HCT116 (cell line): ENCODE measurements at regions not wholly inside any gene's neighbourhood (a gene's known extent, or its start where the extent isn't known, plus 50 kb on each side); places are given as distances from the start of the nearest gene placed in this dataset.

Experiments used
- ATAC-seq: fragments of 200-7000 bp; cut with Tn5 transposase; 2 replicates; pipeline ENCODE4 v1.9.1; 2020; ENCODE audit warnings: mild to moderate bottlenecking, moderate library complexity
- BruUV-seq: library from RNA; stranded (reverse); fragments of 400-500 nt; replicated peaks from 2 replicates; lab custom pipeline; 2021; lab: Mats Ljungman, UMichigan
- CTCF ChIA-PET: fragments of 300-600 bp; sonication (Branson Sonifier 250); formaldehyde crosslinking; loops from one replicate; lab custom pipeline; 2021; ENCODE audit warnings: antibody characterized with exemption; lab: Charles Lee
- POLR2A ChIA-PET: fragments of 300-600, 350-600 bp; sonication (Branson Sonifier 250); formaldehyde crosslinking; loops from one replicate; lab custom pipeline; 2021; ENCODE audit warnings: antibody characterized with exemption; lab: Charles Lee
- RAD21 ChIA-PET, 2 experiments: fragments of 300-600 bp; sonication (Branson Sonifier 250); formaldehyde crosslinking; loops; one replicate each; lab custom pipeline; 2023; ENCODE audit warnings: low total read pairs in 2 of 2; ENCODE audit not compliant: uncharacterized antibody in 2 of 2, unreplicated experiment in 2 of 2, low non-redundant PET in 1 of 2; lab: Charles Lee
- DNase-seq: peaks from one replicate; pipeline ENCODE4 v3.0.0-alpha.2; 2010; ENCODE audit warnings: low read depth, low spot score
- H2AFZ ChIP-seq: fragments of 200-600 bp; shearing (Covaris generic), sonication (generic); 2 replicates; pipeline ENCODE4 v1.6.1; 2017; ENCODE audit warnings: low read depth, mixed run types, mixed read lengths, antibody characterized with exemption, low read length; ENCODE audit not compliant: poor library complexity, severe bottlenecking
- H3K27ac ChIP-seq: 2 replicates; pipeline ENCODE4 v1.5.1; 2012; ENCODE audit warnings: low read depth, low read length
- H3K27me3 ChIP-seq: fragments of 200-600 bp; sonication (generic); 2 replicates; pipeline ENCODE4 v1.6.1; 2016; ENCODE audit warnings: mixed run types, low read length, mixed read lengths; ENCODE audit not compliant: insufficient read depth
- H3K36me3 ChIP-seq, 2 experiments: fragments of 200-500 bp in 1 of 2; fragments of 200-600 bp in 1 of 2; sonication (Bioruptor generic) in 1 of 2; sonication (generic) in 1 of 2; 2 replicates each; pipeline versions ENCODE4 v1.5.1 to v1.6.1; 2014 to 2016; ENCODE audit warnings: low read length in 2 of 2, inconsistent platforms in 1 of 2, mixed read lengths in 1 of 2, mixed run types in 1 of 2; ENCODE audit not compliant: insufficient read depth in 2 of 2, control insufficient read depth in 1 of 2
- H3K4me1 ChIP-seq, 2 experiments: fragments of 200-600 bp in 1 of 2; sonication (generic) in 1 of 2; 2 replicates each; pipeline versions ENCODE4 v1.5.1 to v1.6.1; 2012 to 2017; ENCODE audit warnings: low read length in 2 of 2, inconsistent platforms in 1 of 2, mild to moderate bottlenecking in 1 of 2, mixed read lengths in 1 of 2, mixed run types in 1 of 2, moderate library complexity in 1 of 2; ENCODE audit not compliant: insufficient read depth in 2 of 2, control insufficient read depth in 1 of 2
- H3K4me2 ChIP-seq: fragments of 200-600 bp; sonication (generic); 2 replicates; pipeline ENCODE4 v1.6.1; 2017; ENCODE audit warnings: mixed run types, low read length, mixed read lengths
- H3K4me3 ChIP-seq, 2 experiments: fragments of 200-600 bp in 1 of 2; sonication (generic) in 1 of 2; replicated peaks in 1 of 2; 2 replicates each; pipeline ENCODE4 v1.5.1; 2011 to 2016; ENCODE audit warnings: low read length in 2 of 2, control low read depth in 1 of 2, low read depth in 1 of 2, mild to moderate bottlenecking in 1 of 2, mixed read lengths in 1 of 2, mixed run types in 1 of 2
- H3K79me2 ChIP-seq: fragments of 200-600 bp; sonication (generic); 2 replicates; pipeline ENCODE4 v1.6.1; 2017; ENCODE audit warnings: mild to moderate bottlenecking, mixed run types, low read length, moderate library complexity, mixed read lengths; ENCODE audit not compliant: insufficient read depth
- H3K9ac ChIP-seq: fragments of 200-600 bp; sonication (generic); 2 replicates; pipeline ENCODE4 v1.6.1; 2016; ENCODE audit warnings: low read length, mixed read lengths
- H3K9me2 ChIP-seq: fragments of 200-600 bp; sonication (generic), shearing (Covaris generic); 2 replicates; pipeline ENCODE4 v1.6.1; 2017; ENCODE audit warnings: mixed run types, mild to moderate bottlenecking, moderate library complexity; ENCODE audit not compliant: insufficient read depth
- H3K9me3 ChIP-seq, 2 experiments: fragments of 200-500 bp in 1 of 2; fragments of 200-600 bp in 1 of 2; sonication (Bioruptor generic) in 1 of 2; sonication (generic) in 1 of 2; 2 replicates each; pipeline ENCODE4 v1.6.1; 2014 to 2017; ENCODE audit warnings: low read length in 2 of 2, mixed read lengths in 2 of 2, inconsistent platforms in 1 of 2, low read depth in 1 of 2, mild to moderate bottlenecking in 1 of 2, mixed run types in 1 of 2, moderate library complexity in 1 of 2; ENCODE audit not compliant: control insufficient read depth in 1 of 2, insufficient read depth in 1 of 2
- H4K20me1 ChIP-seq: fragments of 200-600 bp; sonication (generic), shearing (Covaris generic); 2 replicates; pipeline ENCODE4 v1.6.1; 2017; ENCODE audit warnings: mixed run types, mild to moderate bottlenecking, moderate library complexity; ENCODE audit not compliant: insufficient read depth
- ATF3 ChIP-seq: IDR thresholded peaks from 2 replicates; pipeline ENCODE4 v1.6.1; 2012
- CBX3 ChIP-seq: IDR thresholded peaks from 2 replicates; pipeline ENCODE4 v1.6.1; 2012; ENCODE audit warnings: low read depth
- CTCF ChIP-seq, 3 experiments: fragments of 200-600 bp in 1 of 3; sonication (generic) in 1 of 3; IDR thresholded peaks in 2 of 3; conservative IDR thresholded peaks in 1 of 3; 2 replicates each; pipeline ENCODE4 v1.5.1; 2012 to 2017; ENCODE audit warnings: low read depth in 2 of 3, low read length in 2 of 3, antibody characterized with exemption in 1 of 3, borderline replicate concordance in 1 of 3, control low read depth in 1 of 3, mild to moderate bottlenecking in 1 of 3, mixed read lengths in 1 of 3, mixed run types in 1 of 3, moderate library complexity in 1 of 3; ENCODE audit not compliant: insufficient read depth in 1 of 3
- EGR1 ChIP-seq: IDR thresholded peaks from 2 replicates; pipeline ENCODE4 v1.6.1; 2012; ENCODE audit warnings: low read depth
- EZH2 ChIP-seq: fragments of 200-600 bp; sonication (generic); IDR thresholded peaks from 2 replicates; pipeline ENCODE4 v1.6.1; 2017; ENCODE audit warnings: antibody characterized with exemption, mixed run types
- JUND ChIP-seq: IDR thresholded peaks from 2 replicates; pipeline ENCODE4 v1.6.1; 2012
- RAD21 ChIP-seq: IDR thresholded peaks from 2 replicates; pipeline ENCODE4 v1.6.1; 2012; ENCODE audit warnings: low read depth, mild to moderate bottlenecking
- YY1 ChIP-seq: IDR thresholded peaks from 2 replicates; pipeline ENCODE4 v1.6.1; 2011; ENCODE audit warnings: low read length, low read depth, moderate library complexity, mild to moderate bottlenecking; ENCODE audit not compliant: insufficient replicate concordance; ENCODE audit errors: extremely low read depth
- intact Hi-C: fragments of 100-400 bp; cut with micrococcal nuclease; formaldehyde crosslinking; loops from 2 replicates; pipeline ENCODE4 v1.10.0; 2022

- H3K36me3 ChIP-seq, result no peaks in the 10 kb centered on the region
- no peak for DNase-seq
- peaks cover 0 to 3% of the 10 kb centered on the region in 2 experiments; a peak in 2 of 4 replicates for H3K4me1 ChIP-seq
- CTCF ChIA-PET, result interaction anchor here (0.6 to 2.5 kb wide), 13 partner anchors 8 to 180 kb away, joined by 3 to 28 read pairs (median 3); no protein-coding TSS in a partner anchor
- H3K4me3 ChIP-seq, result no peak overlapping the region
- TF ChIP-seq CTCF (IDR thresholded peaks at IDR 0.05 in 2 of 3, conservative IDR thresholded peaks at IDR 0.05 in 1 of 3; ENCODE audit: borderline replicate concordance in 1 of 3, insufficient read depth in 1 of 3, low read depth in 2 of 3, low read length in 2 of 3) (peak; percentile 33 to 93 (median 75); a peak in 5 of 6 replicates), CBX3 (no peak), RAD21 (peak; percentile 46)
- H3K9me3 ChIP-seq, result no peaks in the 10 kb centered on the region
- no peaks in the 10 kb centered on the region for H3K79me2 ChIP-seq
- intact Hi-C loops, result loop anchor here (2.0 kb wide), 1 partner anchor 46 kb away; no protein-coding TSS in a partner anchor
- H3K9ac ChIP-seq, result no peak overlapping the region
- no peak overlapping the region for H2AFZ ChIP-seq
- no peak overlapping the region for H3K27ac ChIP-seq
- H4K20me1 ChIP-seq, result no peaks in the 10 kb centered on the region
- BruUV-seq, result no TSS peak
- no peak overlapping the region for H3K4me2 ChIP-seq
- H3K9me2 ChIP-seq, result no peaks in the 10 kb centered on the region
- POLR2A ChIA-PET, result interaction anchor here (0.7 kb wide), 1 partner anchor 21 kb away, joined by 3 read pairs; no protein-coding TSS in a partner anchor
- RAD21 ChIA-PET, result interaction anchor here in 1 of 2 experiments (1.6 kb wide), 1 partner anchor 45 kb away, joined by 7 read pairs; no protein-coding TSS in a partner anchor
- H3K27me3 ChIP-seq, result 0 out of 2 replicates have a peak, but pooled peaks cover 2% of the 10 kb centered on the region
- peak; percentile 99 for ATAC-seq
Observed at GRCh38 chr20:5402903-5403531, 86.3 kb upstream of the PROKR2 start.

- no peak for TF ChIP-seq YY1
- no peak for TF ChIP-seq CTCF (IDR thresholded peaks at IDR 0.05 in 2 of 3, conservative IDR thresholded peaks at IDR 0.05 in 1 of 3; ENCODE audit: borderline replicate concordance in 1 of 3, insufficient read depth in 1 of 3, low read depth in 2 of 3, low read length in 2 of 3)
- TF ChIP-seq JUND, result no peak
- no peak for TF ChIP-seq EZH2
- no peak for TF ChIP-seq ATF3
- no peak for TF ChIP-seq EGR1
- POLR2A ChIA-PET, result no interaction called here
- CTCF ChIA-PET, result interaction anchor here (0.5 to 2.5 kb wide), 6 partner anchors 11 to 227 kb away, joined by 3 to 28 read pairs (median 4); no protein-coding TSS in a partner anchor
- Histone ChIP-seq H3K9me3 (no peaks in the 10 kb centered on the region), H4K20me1 (no peaks in the 10 kb centered on the region), H3K27me3 (no peaks in the 10 kb centered on the region), H3K4me3 (no peak overlapping the region), H3K9ac (no peak overlapping the region), H3K9me2 (no peaks in the 10 kb centered on the region), H3K4me2 (no peak overlapping the region), H3K36me3 (no peaks in the 10 kb centered on the region), H3K27ac (no peak overlapping the region), H3K4me1 (peaks cover 8 to 19% of the 10 kb centered on the region in 2 experiments), H2AFZ (no peak overlapping the region), H3K79me2 (no peaks in the 10 kb centered on the region)
- RAD21 ChIA-PET, result no interaction called here
- BruUV-seq, result no TSS peak
- no peak for ATAC-seq
- DNase-seq, result no peak
- intact Hi-C loops, result no loop called here
Observed at GRCh38 chr20:5401277-5401875, 84.6 kb upstream of the PROKR2 start.
